Activated CD4-positive, alpha-beta memory T cell treated with anti-CD3 and anti-CD28 coated beads, Interleukin-2, amount 10 ng/mL, durations not matched to agents 7 days and 5 days (primary cell): ENCODE measurements at regions not wholly inside any gene's neighbourhood (a gene's known extent, or its start where the extent isn't known, plus 50 kb on each side); places are given as distances from the start of the nearest gene placed in this dataset.

ENCODE experiments used
- CTCF ChIA-PET: fragments of 350-600 bp; sonication (Branson Sonifier 250); formaldehyde crosslinking; loops from one replicate; lab custom pipeline; 2021; ENCODE audit warnings: antibody characterized with exemption, inconsistent platforms; lab: Charles Lee
- POLR2A ChIA-PET: fragments of 350-600 bp; sonication (Branson Sonifier 250); formaldehyde crosslinking; loops from one replicate; lab custom pipeline; 2021; ENCODE audit warnings: antibody characterized with exemption; lab: Charles Lee
- DNase-seq: peaks from one replicate; pipeline ENCODE4 v3.0.0-alpha.2; 2020
- H3K27ac Mint-ChIP-seq: one replicate; pipeline ENCODE4 v1.8.0; 2021; ENCODE audit warnings: mild to moderate bottlenecking, mixed read lengths
- H3K27me3 Mint-ChIP-seq: one replicate; pipeline ENCODE4 v1.8.0; 2021; ENCODE audit warnings: mixed read lengths
- H3K36me3 Mint-ChIP-seq: one replicate; pipeline ENCODE4 v1.8.0; 2021; ENCODE audit warnings: low read depth, mixed read lengths
- H3K4me1 Mint-ChIP-seq: one replicate; pipeline ENCODE4 v1.8.0; 2021; ENCODE audit warnings: mixed read lengths
- H3K4me3 Mint-ChIP-seq: one replicate; pipeline ENCODE4 v1.8.0; 2021; ENCODE audit warnings: mild to moderate bottlenecking, mixed read lengths
- H3K9me3 Mint-ChIP-seq: one replicate; pipeline ENCODE4 v1.8.0; 2021; ENCODE audit warnings: mixed read lengths

DNA sequence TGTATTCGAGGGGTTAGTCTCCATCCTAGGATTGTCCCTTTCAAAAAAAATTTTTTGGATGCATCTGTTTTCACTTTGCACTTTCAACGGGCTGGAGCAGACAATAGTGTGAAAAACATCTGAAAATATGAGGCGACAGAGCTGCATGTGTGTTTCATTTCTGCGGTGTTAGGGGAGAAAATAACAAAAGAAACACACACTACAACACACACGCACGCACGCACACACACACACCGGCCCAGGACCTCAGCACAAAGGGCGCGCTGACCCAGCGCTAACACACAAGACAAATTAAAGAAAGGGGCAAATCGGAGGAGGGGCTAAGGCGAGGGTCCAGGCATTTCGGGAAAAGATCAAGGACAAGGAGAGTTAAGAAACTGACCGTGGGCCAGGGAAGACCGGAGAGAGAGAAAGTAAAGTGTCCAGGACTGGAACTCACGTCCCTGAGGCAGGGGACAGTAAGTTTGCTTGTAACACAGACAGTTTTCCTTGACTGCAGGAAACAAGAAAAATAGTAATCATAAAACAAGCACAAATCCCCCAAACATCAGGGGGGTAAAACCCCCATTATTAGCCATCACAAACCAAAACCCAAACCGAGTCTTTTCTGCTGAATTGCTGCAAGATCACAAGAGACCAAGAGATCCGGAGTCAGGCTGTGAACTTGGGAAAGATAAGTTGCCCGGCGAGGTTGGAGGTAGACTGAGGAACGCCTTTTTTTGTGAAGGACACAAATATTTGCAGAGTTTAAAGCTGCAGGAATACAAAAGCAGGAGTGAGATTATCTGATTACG, 302.1 kb downstream of the PARP8 start:
- Mint-ChIP-seq H3K36me3 (peaks cover 2% of the 10 kb centered on the region), H3K27ac (no peak overlapping the region), H3K9me3 (no peaks in the 10 kb centered on the region), H3K27me3 (peaks cover 74% of the 10 kb centered on the region), H3K4me3 (peak overlapping the region; percentile 80), H3K4me1 (peaks cover 49% of the 10 kb centered on the region)
- CTCF ChIA-PET: interaction anchor here (0.7 to 1.7 kb wide), 2 partner anchors 10 to 412 kb away, joined by 3 to 4 read pairs; no protein-coding TSS in a partner anchor
- no peak for DNase-seq
- POLR2A ChIA-PET: no interaction called here

DNA sequence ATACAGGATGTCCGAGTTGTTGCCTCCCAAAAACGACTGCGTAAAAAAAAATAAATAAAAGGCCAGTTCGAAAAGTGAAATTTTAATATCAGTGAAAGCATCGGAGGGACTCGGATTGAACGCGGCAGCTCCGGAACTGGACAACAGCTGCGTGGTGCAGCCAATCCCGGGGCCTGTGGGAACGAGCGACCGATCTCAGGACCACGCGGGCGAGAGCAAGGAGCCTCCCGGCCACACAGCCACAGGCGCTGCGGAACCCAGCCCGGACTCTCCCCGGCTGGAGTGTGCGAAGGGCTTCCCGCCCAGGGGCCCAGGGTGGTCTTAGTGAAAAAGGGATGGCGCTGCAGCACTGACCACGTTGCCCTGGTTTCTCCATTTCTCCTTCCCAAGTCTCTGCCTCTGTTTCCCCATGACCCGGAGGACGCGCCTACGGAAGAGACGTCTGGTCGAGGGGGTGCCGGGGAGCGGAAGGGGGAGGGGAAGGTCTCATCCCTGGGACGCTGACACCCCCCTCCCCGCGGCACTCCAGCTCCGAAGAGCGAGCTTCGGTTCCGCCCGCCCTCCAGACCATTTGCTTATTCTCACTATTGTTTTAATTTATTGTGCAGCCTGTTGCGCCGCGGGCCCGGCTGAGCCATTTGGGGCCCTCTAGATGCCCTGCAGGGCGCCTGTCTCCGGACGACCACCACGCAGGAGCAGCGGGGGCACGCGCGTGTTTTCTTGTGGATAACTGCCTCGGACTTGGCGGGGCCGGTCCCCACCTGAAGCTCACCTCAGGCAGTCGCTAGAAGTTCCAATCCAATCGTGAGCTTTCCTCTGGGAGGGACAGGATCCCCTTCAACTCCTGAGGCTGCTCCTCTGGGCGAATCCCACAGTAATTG, 303.0 kb downstream of the PARP8 start:
- POLR2A ChIA-PET: no interaction called here
- peaks cover 2% of the 10 kb centered on the region for H3K36me3 Mint-ChIP-seq
- H3K4me1 Mint-ChIP-seq: peaks cover 45% of the 10 kb centered on the region
- peaks cover 69% of the 10 kb centered on the region for H3K27me3 Mint-ChIP-seq
- peak overlapping the region; percentile 19 for H3K4me3 Mint-ChIP-seq
- CTCF ChIA-PET: interaction anchor here (1.7 kb wide), 1 partner anchor 10 kb away, joined by 4 read pairs; no protein-coding TSS in a partner anchor
- H3K27ac Mint-ChIP-seq: no peak overlapping the region
- no peak for DNase-seq
- no peaks in the 10 kb centered on the region for H3K9me3 Mint-ChIP-seq

DNA sequence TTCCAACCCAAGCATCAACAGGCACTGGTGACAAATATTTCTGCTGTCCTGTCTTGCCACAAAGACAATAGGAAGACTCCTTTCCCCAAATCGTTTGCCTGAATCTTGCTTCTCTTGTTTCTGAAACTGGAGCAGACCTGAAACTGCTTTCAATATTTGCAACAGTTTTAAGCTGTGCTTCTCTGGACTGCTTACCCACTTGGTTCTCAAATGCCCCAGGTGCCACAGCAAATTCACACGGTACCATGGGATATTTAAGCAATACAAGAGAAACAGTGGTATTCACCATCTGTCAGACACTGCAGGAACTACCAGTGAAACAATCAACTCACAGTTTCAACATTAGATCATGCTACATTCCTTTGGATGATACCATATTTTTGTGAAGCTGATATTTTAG, 309.4 kb downstream of the PARP8 start:
- no peak for DNase-seq
- Mint-ChIP-seq H3K4me1 (no peaks in the 10 kb centered on the region), H3K9me3 (no peaks in the 10 kb centered on the region), H3K27ac (no peak overlapping the region), H3K36me3 (no peaks in the 10 kb centered on the region), H3K27me3 (peaks cover 23% of the 10 kb centered on the region), H3K4me3 (no peak overlapping the region)
- CTCF ChIA-PET: no interaction called here
- POLR2A ChIA-PET: no interaction called here

DNA sequence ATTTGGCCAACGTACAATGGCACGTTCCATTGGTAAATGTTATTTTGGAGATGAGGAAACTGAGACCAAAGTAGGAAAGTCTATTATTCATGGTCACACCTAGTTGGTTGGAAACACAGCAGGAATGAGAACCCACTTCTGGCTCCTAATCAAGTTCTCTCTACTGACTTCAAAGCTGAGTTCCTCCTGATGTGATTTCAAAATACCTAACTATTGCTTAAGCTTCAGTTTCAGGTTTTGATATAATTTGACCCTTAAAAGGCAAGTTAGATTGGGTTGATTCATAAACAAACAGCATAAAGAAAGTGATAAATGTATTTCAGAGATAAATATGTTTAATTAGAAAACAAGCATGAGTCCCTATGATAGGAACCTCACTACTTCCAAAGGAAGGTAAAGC, 312.5 kb downstream of the PARP8 start:
- H3K4me1 Mint-ChIP-seq: no peaks in the 10 kb centered on the region
- POLR2A ChIA-PET: no interaction called here

DNA sequence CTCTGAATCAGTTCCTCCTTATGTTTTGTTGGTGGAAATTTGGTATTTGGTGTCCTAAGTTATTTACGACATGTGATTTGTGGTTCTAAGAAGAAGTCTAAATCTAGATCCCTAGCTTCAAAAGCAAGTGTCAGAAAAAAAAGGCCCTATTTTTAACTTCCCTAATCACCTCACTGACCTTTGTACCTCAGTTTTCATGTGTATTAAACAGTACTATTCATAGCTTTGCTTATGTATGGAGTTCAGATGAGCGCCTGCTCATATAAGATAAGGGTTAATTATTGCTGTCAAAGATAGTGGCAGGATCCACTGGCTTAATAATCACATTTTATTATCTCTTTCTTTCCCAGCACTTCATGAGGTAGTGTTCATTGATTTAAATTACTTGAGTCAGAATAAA, 318.2 kb downstream of the PARP8 start:
- Mint-ChIP-seq H3K4me3 (no peak overlapping the region), H3K27ac (no peak overlapping the region), H3K4me1 (no peaks in the 10 kb centered on the region), H3K27me3 (peaks cover 3% of the 10 kb centered on the region), H3K9me3 (no peaks in the 10 kb centered on the region), H3K36me3 (no peaks in the 10 kb centered on the region)
- ChIA-PET POLR2A (no interaction called here), CTCF (no interaction called here)
- DNase-seq: no peak

More for the DNA sequence above, 312.5 kb downstream of the PARP8 start:
- Mint-ChIP-seq H3K9me3 (no peaks in the 10 kb centered on the region), H3K27ac (no peak overlapping the region), H3K36me3 (no peaks in the 10 kb centered on the region), H3K27me3 (peaks cover 18% of the 10 kb centered on the region), H3K4me3 (no peak overlapping the region)
- DNase-seq: no peak
- CTCF ChIA-PET: no interaction called here

DNA sequence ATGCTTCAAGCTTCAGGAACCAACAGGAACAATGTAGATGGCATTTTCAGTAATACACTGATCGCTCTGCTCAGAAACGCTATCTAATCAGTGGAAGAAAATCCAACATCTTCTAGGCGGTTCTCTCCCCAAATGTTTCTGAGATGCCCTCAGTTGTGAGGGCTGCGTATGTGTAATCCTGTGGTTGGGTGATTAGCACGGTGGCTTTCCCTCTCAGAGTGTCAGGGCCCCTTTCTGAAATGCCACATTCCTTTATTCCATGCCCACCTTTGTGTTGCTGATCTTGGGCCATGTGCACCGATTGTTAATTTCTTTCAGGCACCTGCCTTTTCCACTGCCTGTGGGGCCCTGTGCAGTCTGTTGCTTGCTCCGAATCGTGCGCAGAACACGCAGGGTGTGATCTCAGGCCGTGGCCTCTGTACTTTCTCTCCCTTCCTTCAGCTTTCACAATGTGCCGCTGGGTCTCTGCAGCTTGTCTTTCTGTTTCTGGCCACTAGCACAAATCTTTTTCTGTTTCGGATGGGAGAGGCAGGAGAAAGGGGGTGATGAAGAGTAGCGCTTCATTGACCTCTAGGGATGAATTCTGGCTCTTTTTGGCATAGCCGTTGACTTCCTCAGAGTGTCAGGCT, 324.0 kb downstream of the PARP8 start:
- Mint-ChIP-seq H3K27me3 (no peaks in the 10 kb centered on the region), H3K4me3 (no peak overlapping the region), H3K4me1 (no peaks in the 10 kb centered on the region), H3K9me3 (no peaks in the 10 kb centered on the region), H3K36me3 (no peaks in the 10 kb centered on the region), H3K27ac (no peak overlapping the region)
- POLR2A ChIA-PET: no interaction called here
- CTCF ChIA-PET: no interaction called here
- no peak for DNase-seq

DNA sequence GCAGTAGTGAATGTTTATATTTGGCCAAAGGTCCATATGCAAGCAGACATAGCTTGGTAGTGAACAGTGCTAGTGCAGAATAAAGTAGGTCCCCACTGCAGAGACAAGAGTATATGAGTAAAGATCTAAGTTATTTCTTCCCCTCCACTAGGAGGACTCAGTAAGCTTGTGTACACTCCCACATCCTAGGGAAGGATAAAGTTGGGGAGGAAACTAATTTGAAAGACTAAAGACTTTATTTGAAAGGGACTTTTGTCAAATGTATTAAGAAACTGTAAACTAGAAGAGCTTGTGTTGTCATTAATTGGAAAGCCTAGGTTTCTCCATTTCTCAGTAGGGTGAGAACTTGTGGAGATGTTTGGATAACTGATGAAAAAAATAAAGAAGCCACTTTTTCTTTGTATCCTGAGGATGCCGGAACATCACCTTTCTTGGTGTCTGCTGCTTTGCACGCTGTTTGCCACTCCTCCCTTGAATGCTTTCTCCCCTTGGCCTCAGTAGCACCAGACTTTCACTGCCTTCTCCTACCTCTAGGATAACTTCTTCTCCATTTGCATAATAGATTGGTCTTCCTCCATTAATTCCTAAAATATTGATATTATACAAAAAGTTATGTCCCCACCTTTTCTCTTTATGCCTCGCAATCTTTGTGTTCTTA, 329.0 kb downstream of the PARP8 start:
- Mint-ChIP-seq H3K27ac (no peak overlapping the region), H3K4me3 (no peak overlapping the region), H3K4me1 (no peaks in the 10 kb centered on the region), H3K9me3 (no peaks in the 10 kb centered on the region), H3K27me3 (peaks cover 1% of the 10 kb centered on the region), H3K36me3 (no peaks in the 10 kb centered on the region)
- CTCF ChIA-PET: no interaction called here
- POLR2A ChIA-PET: no interaction called here
- DNase-seq: no peak

DNA sequence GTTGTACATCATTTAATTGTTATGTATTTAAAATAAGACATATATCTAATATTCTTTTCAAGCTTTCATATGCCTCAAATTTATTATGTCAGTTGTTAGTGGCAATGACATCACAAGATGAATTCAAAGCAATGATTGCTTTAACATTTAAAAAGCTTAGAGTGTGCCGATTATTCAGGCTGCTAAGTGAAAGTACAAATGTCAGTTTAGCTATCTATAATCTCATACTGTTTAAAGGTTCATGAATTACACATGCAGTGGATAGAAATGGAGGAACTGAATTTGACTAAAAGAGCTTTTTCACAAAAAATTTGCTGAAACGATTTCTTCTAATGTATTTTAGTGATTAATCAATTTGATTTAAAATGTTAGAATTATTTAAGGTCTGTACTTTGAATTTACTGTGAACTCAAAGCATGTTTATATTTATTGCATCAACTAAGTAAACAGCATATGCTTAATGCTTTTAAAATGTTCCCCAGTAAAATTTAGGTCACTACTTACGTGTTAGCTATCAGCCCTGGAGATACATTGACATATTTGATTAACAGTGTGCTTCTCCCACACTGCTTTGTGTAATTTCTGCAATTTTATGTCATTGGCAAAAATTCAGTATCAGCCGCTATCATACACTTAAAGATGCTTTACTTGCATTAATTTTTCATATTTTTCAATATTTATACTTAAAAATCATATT, 334.9 kb downstream of the PARP8 start:
- no peaks in the 10 kb centered on the region for H3K4me1 Mint-ChIP-seq
- ChIA-PET CTCF (interaction anchor here (1.3 kb wide), 1 partner anchor 38 kb away, joined by 4 read pairs; no protein-coding TSS in a partner anchor), POLR2A (no interaction called here)
- no peaks in the 10 kb centered on the region for H3K36me3 Mint-ChIP-seq
- H3K27ac Mint-ChIP-seq: no peak overlapping the region
- peaks cover 1% of the 10 kb centered on the region for H3K27me3 Mint-ChIP-seq
- H3K4me3 Mint-ChIP-seq: no peak overlapping the region
- H3K9me3 Mint-ChIP-seq: no peaks in the 10 kb centered on the region
- DNase-seq: no peak

DNA sequence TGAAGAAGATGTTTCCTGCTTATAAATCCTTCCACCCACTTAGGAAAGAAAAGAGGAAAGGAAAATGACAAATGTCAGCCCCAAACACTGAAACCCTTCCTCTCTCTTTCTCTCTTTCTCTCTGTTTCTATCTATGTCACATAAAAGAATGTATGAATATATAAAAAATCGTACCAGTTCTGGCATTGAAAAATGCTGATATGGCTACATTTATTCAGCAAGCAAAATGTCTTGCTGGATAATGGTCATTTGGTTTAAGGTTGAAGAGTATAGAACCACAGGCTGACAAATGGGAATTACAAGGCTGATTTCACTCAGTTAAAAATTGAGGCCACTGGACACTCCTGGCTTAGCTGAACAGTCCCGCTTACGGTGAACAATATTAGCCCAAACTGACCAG, 335.9 kb downstream of the PARP8 start:
- Mint-ChIP-seq H3K27ac (no peak overlapping the region), H3K27me3 (no peaks in the 10 kb centered on the region), H3K36me3 (no peaks in the 10 kb centered on the region), H3K4me1 (no peaks in the 10 kb centered on the region), H3K4me3 (no peak overlapping the region), H3K9me3 (no peaks in the 10 kb centered on the region)
- ChIA-PET POLR2A (no interaction called here), CTCF (no interaction called here)
- DNase-seq: no peak

DNA sequence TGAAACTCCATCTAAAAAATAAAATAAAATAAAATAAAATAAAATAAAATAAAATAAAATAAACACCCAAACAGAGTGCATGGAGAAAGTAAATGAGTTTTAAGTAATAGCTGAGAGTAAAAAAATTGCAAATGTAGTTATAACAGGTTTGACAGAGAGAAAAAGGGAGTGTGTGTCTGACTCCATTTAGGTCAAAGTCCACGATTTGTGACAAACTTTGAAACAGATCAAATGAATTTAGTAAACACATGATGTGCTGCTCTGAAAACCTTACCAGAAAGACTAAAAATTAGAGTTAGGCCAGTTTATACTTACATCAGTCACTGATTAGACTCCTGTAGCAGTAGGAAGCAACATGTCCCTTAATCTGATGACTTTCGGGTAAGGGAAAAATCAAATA, 346.6 kb downstream of the PARP8 start:
- Mint-ChIP-seq H3K27ac (no peak overlapping the region), H3K4me1 (no peaks in the 10 kb centered on the region), H3K27me3 (peaks cover 1% of the 10 kb centered on the region), H3K9me3 (no peaks in the 10 kb centered on the region), H3K36me3 (no peaks in the 10 kb centered on the region), H3K4me3 (no peak overlapping the region)
- CTCF ChIA-PET: no interaction called here
- DNase-seq: no peak
- POLR2A ChIA-PET: no interaction called here

DNA sequence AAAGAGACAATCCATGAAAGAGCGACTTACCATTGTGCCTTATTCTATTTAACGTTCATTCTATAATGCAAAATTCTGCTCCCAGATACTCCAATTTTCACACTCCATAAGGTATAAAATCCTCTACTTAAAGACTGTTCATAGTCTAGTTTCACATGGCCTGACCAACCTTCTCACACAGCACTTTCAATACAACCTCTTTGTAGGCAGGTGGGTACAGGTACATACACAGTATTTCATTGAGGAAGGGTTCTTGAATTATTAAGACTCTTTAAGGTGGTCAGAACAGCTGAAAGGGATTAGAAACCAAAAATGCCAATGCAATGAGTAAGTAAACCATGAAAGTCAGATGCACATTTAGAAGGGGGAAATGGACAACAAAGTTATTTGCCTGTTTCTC, 352.0 kb downstream of the PARP8 start:
- H3K4me3 Mint-ChIP-seq: no peak overlapping the region
- no peak for DNase-seq
- ChIA-PET CTCF (no interaction called here), POLR2A (no interaction called here)
- H3K9me3 Mint-ChIP-seq: no peaks in the 10 kb centered on the region
- H3K27me3 Mint-ChIP-seq: no peaks in the 10 kb centered on the region
- H3K27ac Mint-ChIP-seq: no peak overlapping the region
- no peaks in the 10 kb centered on the region for H3K36me3 Mint-ChIP-seq
- no peaks in the 10 kb centered on the region for H3K4me1 Mint-ChIP-seq

DNA sequence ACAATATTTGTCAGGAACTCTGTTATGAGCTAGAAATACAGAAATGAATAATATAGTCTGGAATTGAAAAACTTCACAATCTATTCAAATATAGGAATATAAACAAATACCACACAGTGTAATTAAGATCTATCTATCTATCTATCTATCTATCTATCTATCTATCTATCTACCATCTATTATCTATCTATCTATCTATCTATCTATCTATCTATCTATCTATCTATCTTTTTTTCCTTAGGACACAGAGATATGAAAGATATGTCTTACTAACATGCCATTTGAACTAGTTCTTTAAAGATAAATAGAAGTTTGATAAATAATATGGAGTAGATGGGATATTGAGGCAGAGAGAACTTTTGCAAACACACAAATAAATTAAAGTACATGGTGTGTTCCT, 357.8 kb downstream of the PARP8 start:
- POLR2A ChIA-PET: no interaction called here
- H3K27ac Mint-ChIP-seq: no peak overlapping the region
- CTCF ChIA-PET: no interaction called here
- no peaks in the 10 kb centered on the region for H3K9me3 Mint-ChIP-seq
- no peaks in the 10 kb centered on the region for H3K36me3 Mint-ChIP-seq
- no peaks in the 10 kb centered on the region for H3K27me3 Mint-ChIP-seq
- DNase-seq: no peak
- H3K4me1 Mint-ChIP-seq: no peaks in the 10 kb centered on the region
- no peak overlapping the region for H3K4me3 Mint-ChIP-seq
